ENCODE measurements at regions not wholly inside any gene's neighbourhood (a gene's known extent, or its start where the extent isn't known, plus 50 kb on each side); places are given as distances from the start of the nearest gene placed in this dataset.
A peak's percentile ranks its signal among the peaks of the same experiment; 100 is the strongest.

DNA sequence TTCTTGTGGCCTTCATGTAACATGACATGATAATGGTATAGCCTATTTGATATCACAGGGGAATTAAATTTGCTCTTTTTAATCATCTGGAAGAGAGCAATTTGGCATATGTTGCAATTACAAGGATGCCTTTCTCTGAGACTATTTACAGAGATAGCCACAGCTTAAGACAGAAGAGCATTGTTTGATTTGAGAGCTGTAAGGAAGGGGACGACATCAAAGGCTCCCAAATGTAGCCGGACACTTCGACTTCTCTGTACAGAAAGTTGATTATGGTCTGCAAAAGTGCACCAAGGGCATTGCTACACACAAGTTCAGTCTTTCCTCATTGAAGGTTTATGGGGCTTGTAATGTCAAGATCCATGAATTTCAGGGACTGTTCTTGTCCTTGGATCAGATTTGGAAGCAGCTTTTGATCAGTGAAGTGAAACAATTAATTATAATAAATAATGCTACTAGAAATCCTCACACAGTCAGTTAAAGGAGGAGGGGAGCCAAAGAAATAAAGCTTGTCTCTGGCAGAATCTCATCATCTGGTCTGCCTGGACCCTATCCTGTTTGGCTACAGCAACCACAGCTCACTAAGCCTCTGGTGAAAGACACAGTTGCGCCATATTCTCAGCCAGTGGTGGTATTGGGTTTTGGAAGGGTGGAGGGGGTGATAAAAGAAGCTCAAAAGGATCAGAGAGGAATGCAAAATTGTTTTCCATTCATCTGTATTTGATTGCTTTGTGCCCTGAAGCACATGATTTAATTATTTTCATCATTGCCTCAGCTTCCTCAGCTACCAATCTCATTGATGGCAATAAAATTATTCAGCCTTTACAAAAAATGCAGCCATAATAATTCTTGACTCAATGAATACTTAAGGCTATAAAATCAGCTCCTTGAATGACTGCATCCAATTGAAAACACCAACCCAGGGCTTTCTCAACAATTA, 654.3 kb upstream of the LCORL start:
- no peak overlapping the region for H3K4me3 ChIP-seq (ENCODE audit: low read depth, low read length)
- DNase-seq (ENCODE audit: low read depth), result no peak
- TF ChIP-seq, protein P1, sequence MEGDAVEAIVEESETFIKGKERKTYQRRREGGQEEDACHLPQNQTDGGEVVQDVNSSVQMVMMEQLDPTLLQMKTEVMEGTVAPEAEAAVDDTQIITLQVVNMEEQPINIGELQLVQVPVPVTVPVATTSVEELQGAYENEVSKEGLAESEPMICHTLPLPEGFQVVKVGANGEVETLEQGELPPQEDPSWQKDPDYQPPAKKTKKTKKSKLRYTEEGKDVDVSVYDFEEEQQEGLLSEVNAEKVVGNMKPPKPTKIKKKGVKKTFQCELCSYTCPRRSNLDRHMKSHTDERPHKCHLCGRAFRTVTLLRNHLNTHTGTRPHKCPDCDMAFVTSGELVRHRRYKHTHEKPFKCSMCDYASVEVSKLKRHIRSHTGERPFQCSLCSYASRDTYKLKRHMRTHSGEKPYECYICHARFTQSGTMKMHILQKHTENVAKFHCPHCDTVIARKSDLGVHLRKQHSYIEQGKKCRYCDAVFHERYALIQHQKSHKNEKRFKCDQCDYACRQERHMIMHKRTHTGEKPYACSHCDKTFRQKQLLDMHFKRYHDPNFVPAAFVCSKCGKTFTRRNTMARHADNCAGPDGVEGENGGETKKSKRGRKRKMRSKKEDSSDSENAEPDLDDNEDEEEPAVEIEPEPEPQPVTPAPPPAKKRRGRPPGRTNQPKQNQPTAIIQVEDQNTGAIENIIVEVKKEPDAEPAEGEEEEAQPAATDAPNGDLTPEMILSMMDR (conservative IDR thresholded peaks at IDR 0.05; ENCODE audit: low read depth, low read length), result no peak

DNA sequence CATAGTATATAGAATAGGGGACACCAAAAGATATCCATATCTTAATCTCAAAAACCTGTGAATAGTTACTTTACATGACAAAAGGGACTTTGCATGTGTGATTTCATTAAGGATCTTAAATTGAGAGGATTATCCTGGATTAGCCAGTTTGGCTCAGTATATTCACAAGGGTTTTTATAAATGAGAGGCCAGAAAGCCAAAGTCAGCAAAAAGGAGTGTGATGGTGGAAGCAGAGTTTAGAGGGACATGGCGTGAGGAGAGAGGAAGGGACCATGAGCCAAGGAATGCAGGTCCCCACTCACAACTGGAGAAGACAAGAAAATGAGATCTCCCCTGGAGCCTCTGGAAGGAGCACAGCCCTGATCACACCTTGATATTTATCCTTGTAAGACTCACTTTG, 648.5 kb upstream of the LCORL start:
- TF ChIP-seq, protein P1 (conservative IDR thresholded peaks at IDR 0.05; ENCODE audit: low read depth, low read length), result no peak
- no peak for DNase-seq (ENCODE audit: low read depth)
- H3K4me3 ChIP-seq (ENCODE audit: low read depth, low read length), result no peak overlapping the region

DNA sequence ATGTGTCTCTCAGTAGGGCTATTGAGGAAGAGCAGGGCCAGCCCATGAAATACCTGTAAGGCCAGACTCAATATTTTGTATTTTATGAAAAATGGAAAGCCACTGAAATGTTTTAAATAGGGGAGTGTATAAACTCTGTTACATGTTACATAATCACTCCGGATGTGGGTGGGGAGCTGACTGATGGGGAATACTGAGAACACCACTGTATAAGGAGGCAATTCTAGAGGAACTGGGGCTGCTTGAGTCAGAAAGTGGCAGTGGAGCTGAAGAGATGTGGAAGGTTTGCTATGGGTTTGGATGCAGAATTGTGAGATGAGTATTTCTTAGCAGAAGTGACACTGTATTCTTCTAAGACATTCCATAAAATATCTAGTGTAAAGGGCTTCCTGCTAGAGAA, 647.8 kb upstream of the LCORL start:
- no peak overlapping the region for H3K4me3 ChIP-seq (ENCODE audit: low read depth, low read length)
- DNase-seq (ENCODE audit: low read depth), result no peak
- TF ChIP-seq, protein P1 (conservative IDR thresholded peaks at IDR 0.05; ENCODE audit: low read depth, low read length), result no peak

DNA sequence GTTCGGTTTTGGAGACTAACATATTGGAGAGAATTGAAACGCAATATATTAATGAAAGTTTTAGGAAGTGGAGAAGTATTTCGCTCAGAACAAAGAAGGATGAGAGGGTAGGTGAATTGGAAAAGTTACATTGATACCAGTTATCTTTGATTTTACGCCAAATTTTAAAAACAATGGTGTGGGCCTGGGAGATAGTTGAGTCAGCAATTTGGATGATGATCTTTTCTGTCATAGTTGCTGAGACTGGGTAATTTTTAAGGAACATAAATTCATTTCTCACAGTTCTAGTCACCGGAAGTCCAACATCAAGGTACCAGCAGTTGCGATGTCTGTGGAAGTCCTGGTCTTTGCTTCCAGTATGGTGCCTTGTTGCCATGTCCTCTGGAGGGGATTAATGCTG, 644.8 kb upstream of the LCORL start:
- DNase-seq (ENCODE audit: low read depth), result no peak
- no peak overlapping the region for H3K4me3 ChIP-seq (ENCODE audit: low read depth, low read length)
- TF ChIP-seq, protein P1 (conservative IDR thresholded peaks at IDR 0.05; ENCODE audit: low read depth, low read length), result no peak

DNA sequence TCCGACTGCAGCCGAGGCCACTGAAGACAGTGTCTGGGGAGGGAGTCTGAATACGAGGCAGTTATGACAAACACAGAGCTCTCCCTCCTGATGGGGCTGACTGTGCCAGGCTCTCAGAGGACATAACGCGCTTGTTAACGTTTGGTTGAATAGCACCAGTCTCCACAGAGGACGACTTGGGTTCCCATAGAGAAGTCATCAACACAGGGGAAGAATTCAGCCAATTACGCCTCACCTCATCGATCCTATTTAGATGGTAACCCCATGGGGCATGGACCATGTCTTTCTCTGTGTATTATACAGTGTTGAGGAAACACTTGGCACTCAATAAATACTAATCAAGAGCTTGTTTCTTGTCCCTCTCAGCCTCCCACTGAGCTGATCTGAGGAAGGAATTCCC, 642.6 kb upstream of the LCORL start:
- no peak for DNase-seq (ENCODE audit: low read depth)
- TF ChIP-seq, protein P1 (conservative IDR thresholded peaks at IDR 0.05; ENCODE audit: low read depth, low read length), result no peak

DNA sequence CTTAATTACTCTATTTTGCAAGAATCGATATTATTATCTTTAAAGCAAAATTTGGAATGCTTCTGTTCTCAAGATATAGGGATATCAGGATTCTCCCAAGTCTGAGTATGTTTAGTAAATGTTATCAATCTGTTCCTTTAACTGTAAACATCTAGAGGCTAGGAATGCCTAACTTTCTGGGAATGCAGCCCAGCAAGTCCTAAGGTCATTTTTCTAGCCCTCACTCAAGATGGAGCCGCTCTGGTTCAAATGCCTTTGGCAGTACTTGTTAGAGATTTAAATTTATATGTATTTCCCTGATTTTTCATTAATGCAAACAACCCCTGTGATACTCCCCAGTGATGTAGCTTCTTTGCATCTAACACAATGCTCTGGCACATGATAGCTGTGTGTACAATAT, 623.8 kb upstream of the LCORL start:
- H3K4me3 ChIP-seq (ENCODE audit: low read depth, low read length), result no peak overlapping the region
- peak; percentile 1 for DNase-seq (ENCODE audit: low read depth)

More for the DNA sequence above, 642.6 kb upstream of the LCORL start:
- no peak overlapping the region for H3K4me3 ChIP-seq (ENCODE audit: low read depth, low read length)

More for the DNA sequence above, 623.8 kb upstream of the LCORL start:
- TF ChIP-seq, protein P1 (conservative IDR thresholded peaks at IDR 0.05; ENCODE audit: low read depth, low read length), result no peak

All from choroid plexus epithelial cell (primary cell).